ENCODE measurements at regions not wholly inside any gene's neighbourhood (a gene's known extent, or its start where the extent isn't known, plus 50 kb on each side); places are given as distances from the start of the nearest gene placed in this dataset.

DNA sequence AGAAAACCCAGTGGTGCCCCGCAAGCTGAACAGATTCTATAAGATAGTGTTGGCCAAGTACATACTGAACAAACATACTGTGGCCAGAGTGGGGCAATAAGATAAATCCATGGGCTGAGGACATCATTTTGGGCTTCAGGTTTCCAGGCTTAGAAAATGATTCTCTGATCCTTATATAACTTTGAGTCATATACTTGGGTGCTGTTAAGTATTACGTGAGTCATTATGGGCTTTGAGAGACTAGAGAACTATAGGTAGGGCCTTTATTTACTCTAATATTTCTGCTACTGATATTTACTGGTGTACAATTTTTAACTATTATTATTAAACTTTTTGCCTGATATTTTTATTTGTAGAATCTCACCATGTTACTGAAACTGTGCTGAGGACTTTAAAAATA lies 586.1 kb downstream of the CENPC start:
- in situ Hi-C loops (cut with HindIII; ENCODE audit: extremely low pct_ligation_motif_present, low pct_unique_long_range_greater_than_20kb) (no loop called here), intact Hi-C loops (cut with micrococcal nuclease; ENCODE audit: unreplicated experiment) (no loop called here)
- TF ChIP-seq XBP1 (CRISPR knock-in tag; IDR thresholded peaks at IDR 0.05) (no peak), ZNF790 (CRISPR knock-in tag; IDR thresholded peaks at IDR 0.05; ENCODE audit: borderline replicate concordance) (no peak), LCORL (IDR thresholded peaks at IDR 0.05) (no peak), LCORL (CRISPR knock-in tag; IDR thresholded peaks at IDR 0.05) (no peak), ZNF205 (CRISPR knock-in tag; IDR thresholded peaks at IDR 0.05) (no peak)
- no peak for DNase-seq (ENCODE audit: low spot score)
- no TSS peak for BruUV-seq (replicated peaks)
- H3K4me2 ChIP-seq (ENCODE audit: low read depth, low read length) = no peak overlapping the region
- ChIA-PET CTCF (ENCODE audit: low intra/inter-chr PET ratio, low total read pairs) (no interaction called here), POLR2A (no interaction called here)
- H2AFZ ChIP-seq (ENCODE audit: low read length) = no peak overlapping the region
- FAIRE-seq = no peak
- ATAC-seq = no peak
- H4K20me1 ChIP-seq (ENCODE audit: insufficient read depth, low read length) = no peaks in the 10 kb centered on the region
- H3K9me3 ChIP-seq (ENCODE audit: low read length) = no peaks in the 10 kb centered on the region
- H3K27ac ChIP-seq (ENCODE audit: extremely low read length, insufficient read depth, low read length) = no peak overlapping the region
- no peak overlapping the region for H3K4me3 ChIP-seq (replicated peaks in 1 of 3; ENCODE audit: insufficient read depth in 1 of 3, low read depth in 2 of 3, low read length in 3 of 3)
- H3K79me2 ChIP-seq (ENCODE audit: insufficient read depth, low read length) = no peaks in the 10 kb centered on the region
- H3K9ac ChIP-seq (ENCODE audit: insufficient read depth, low read depth, low read length) = no peak overlapping the region
- 22% methylated on average over 2 of the region's 2 CpGs for WGBS (ENCODE audit: low lambda C conversion rate)
- H3K36me3 ChIP-seq (replicated peaks in 1 of 2; ENCODE audit: control insufficient read depth in 1 of 2, insufficient read depth in 2 of 2, low read length in 2 of 2) = no peaks in the 10 kb centered on the region
- no peaks in the 10 kb centered on the region for H3K4me1 ChIP-seq (ENCODE audit: insufficient read depth, low read length)
- no peaks in the 10 kb centered on the region for H3K27me3 ChIP-seq (ENCODE audit: control insufficient read depth in 1 of 2, insufficient read depth in 2 of 2, low read length in 2 of 2)

DNA sequence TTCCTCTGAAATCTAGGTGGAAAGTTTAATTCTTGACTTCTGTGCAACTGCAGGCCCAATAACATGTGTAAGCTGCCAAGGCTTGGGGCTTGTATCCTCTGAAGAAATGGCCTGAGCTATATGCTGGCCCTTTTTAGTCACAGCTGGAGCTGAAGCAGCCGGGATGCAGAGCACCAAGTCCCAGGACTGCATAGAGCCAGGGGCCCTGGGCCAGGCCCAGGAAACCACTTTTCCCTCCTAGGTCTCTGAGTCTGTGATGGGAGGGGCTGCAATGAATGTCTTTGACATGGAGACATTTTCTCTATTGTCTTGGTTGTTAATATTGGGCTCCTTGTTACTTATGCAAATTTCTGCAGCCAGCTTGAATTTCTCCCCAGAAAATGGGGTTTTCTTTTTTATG lies 588.5 kb downstream of the CENPC start:
- no peaks in the 10 kb centered on the region for H4K20me1 ChIP-seq (ENCODE audit: insufficient read depth, low read length)
- ATAC-seq (no peak), FAIRE-seq (no peak), DNase-seq (ENCODE audit: low spot score) (no peak)
- intact Hi-C loops (cut with micrococcal nuclease; ENCODE audit: unreplicated experiment) = no loop called here
- H3K79me2 ChIP-seq (ENCODE audit: insufficient read depth, low read length) = no peaks in the 10 kb centered on the region
- no peak overlapping the region for H3K4me2 ChIP-seq (ENCODE audit: low read depth, low read length)
- H3K4me1 ChIP-seq (ENCODE audit: insufficient read depth, low read length) = no peaks in the 10 kb centered on the region
- no peaks in the 10 kb centered on the region for H3K27me3 ChIP-seq (ENCODE audit: control insufficient read depth in 1 of 2, insufficient read depth in 2 of 2, low read length in 2 of 2)
- POLR2A ChIA-PET = no interaction called here
- no TSS peak for BruUV-seq (replicated peaks)
- 0% methylated on average over 1 of the region's 1 CpG for WGBS (ENCODE audit: low lambda C conversion rate)
- H3K9me3 ChIP-seq (ENCODE audit: low read length) = no peaks in the 10 kb centered on the region
- in situ Hi-C loops (cut with HindIII; ENCODE audit: extremely low pct_ligation_motif_present, low pct_unique_long_range_greater_than_20kb) = no loop called here
- no peak overlapping the region for H3K4me3 ChIP-seq (replicated peaks in 1 of 3; ENCODE audit: insufficient read depth in 1 of 3, low read depth in 2 of 3, low read length in 3 of 3)
- TF ChIP-seq EHMT2 (IDR thresholded peaks at IDR 0.05; ENCODE audit: borderline replicate concordance, low read depth, low read length) = no peak
- no peak overlapping the region for H3K27ac ChIP-seq (ENCODE audit: extremely low read length, insufficient read depth, low read length)
- H3K9ac ChIP-seq (ENCODE audit: insufficient read depth, low read depth, low read length) = no peak overlapping the region
- no peak overlapping the region for H2AFZ ChIP-seq (ENCODE audit: low read length)
- H3K36me3 ChIP-seq (replicated peaks in 1 of 2; ENCODE audit: control insufficient read depth in 1 of 2, insufficient read depth in 2 of 2, low read length in 2 of 2) = no peaks in the 10 kb centered on the region
- CTCF ChIA-PET (ENCODE audit: low intra/inter-chr PET ratio, low total read pairs) = no interaction called here

Data from HepG2 (cell line).